ENCODE measurements at regions not wholly inside any gene's neighbourhood (a gene's known extent, or its start where the extent isn't known, plus 50 kb on each side); places are given as distances from the start of the nearest gene placed in this dataset.

DNA sequence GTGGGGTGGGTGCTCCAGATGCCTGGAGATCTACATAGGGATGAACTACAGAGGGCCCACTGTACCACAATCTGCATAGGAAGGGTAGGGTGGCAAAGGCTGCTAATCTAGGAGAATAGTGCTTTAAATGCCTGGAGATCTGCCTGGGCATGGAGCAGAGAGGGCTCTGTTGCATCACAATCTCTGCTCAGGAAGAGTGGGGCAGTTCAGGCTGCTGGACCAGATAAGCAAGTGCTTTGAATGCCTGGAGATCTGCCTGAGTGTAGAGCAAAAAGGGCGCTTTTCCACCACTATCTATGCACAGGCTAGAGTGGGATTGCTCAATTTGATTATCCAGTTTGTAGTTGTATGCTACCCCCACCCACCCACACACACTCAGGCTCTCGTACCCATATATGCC, 886.3 kb upstream of the SEL1L start:
- no peak for DNase-seq (ENCODE audit: low read depth, low spot score)
- no peak for TF ChIP-seq CTCF (IDR thresholded peaks at IDR 0.05; ENCODE audit: low read depth, low read length)
- Histone ChIP-seq H3K4me3 (ENCODE audit: low read depth, low read length) (no peak overlapping the region), H3K9me3 (ENCODE audit: control insufficient read depth, insufficient read depth, low read length) (peaks cover 13% of the 10 kb centered on the region; the same call in 1 of the 2 replicates), H3K27ac (ENCODE audit: low read depth, low read length) (no peak overlapping the region), H3K27me3 (ENCODE audit: control insufficient read depth, insufficient read depth, low read length) (no peaks in the 10 kb centered on the region)
- POLR2A ChIA-PET = no interaction called here
- CTCF ChIA-PET = no interaction called here

- POLR2A ChIA-PET = no interaction called here
- DNase-seq (ENCODE audit: low read depth, low spot score) = no peak
- TF ChIP-seq CTCF (IDR thresholded peaks at IDR 0.05; ENCODE audit: low read depth, low read length) = no peak
- Histone ChIP-seq H3K27ac (ENCODE audit: low read depth, low read length) (no peak overlapping the region), H3K9me3 (ENCODE audit: control insufficient read depth, insufficient read depth, low read length) (peaks cover 13% of the 10 kb centered on the region; the same call in 1 of the 2 replicates), H3K4me3 (ENCODE audit: low read depth, low read length) (no peak overlapping the region), H3K27me3 (ENCODE audit: control insufficient read depth, insufficient read depth, low read length) (no peaks in the 10 kb centered on the region)
- CTCF ChIA-PET = no interaction called here
Measured at GRCh38 chr14:82420871-82421270, 887.2 kb upstream of the SEL1L start.

- ChIA-PET CTCF (no interaction called here), POLR2A (no interaction called here)
- TF ChIP-seq CTCF (IDR thresholded peaks at IDR 0.05; ENCODE audit: low read depth, low read length) = no peak
- H3K27ac ChIP-seq (ENCODE audit: low read depth, low read length) = no peak overlapping the region
- peaks cover 13% of the 10 kb centered on the region; the same call in 1 of the 2 replicates for H3K9me3 ChIP-seq (ENCODE audit: control insufficient read depth, insufficient read depth, low read length)
- no peak for DNase-seq (ENCODE audit: low read depth, low spot score)
- H3K4me3 ChIP-seq (ENCODE audit: low read depth, low read length) = no peak overlapping the region
- no peaks in the 10 kb centered on the region for H3K27me3 ChIP-seq (ENCODE audit: control insufficient read depth, insufficient read depth, low read length)
Measured at GRCh38 chr14:82421286-82421685, 887.6 kb upstream of the SEL1L start.

DNA sequence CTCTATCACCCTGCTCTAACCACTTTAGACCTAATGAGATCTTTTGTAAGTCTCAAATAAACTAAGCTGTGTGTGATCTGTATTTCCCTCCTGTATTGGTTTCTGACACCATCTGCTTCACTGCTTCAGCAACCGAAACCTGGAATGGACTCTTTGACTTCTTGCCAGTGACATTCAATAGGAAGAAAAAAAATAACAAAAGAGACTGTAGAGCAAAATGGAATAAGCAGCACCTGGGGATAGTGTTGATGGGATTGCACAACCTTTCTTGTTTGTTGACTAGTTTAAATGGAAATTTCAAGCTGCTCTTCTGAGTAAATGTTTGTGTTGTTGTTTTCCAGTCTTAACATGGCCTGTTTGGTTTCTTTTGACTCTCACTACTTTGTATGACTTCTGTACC, 888.6 kb upstream of the SEL1L start:
- CTCF ChIA-PET = no interaction called here

GRCh38 chr14:82425261-82425660, 891.6 kb upstream of the SEL1L start:
- Histone ChIP-seq H3K4me3 (ENCODE audit: low read depth, low read length) (no peak overlapping the region), H3K27ac (ENCODE audit: low read depth, low read length) (no peak overlapping the region), H3K9me3 (ENCODE audit: control insufficient read depth, insufficient read depth, low read length) (peaks cover 13% of the 10 kb centered on the region; the same call in 1 of the 2 replicates), H3K27me3 (ENCODE audit: control insufficient read depth, insufficient read depth, low read length) (no peaks in the 10 kb centered on the region)
- no peak for TF ChIP-seq CTCF (IDR thresholded peaks at IDR 0.05; ENCODE audit: low read depth, low read length)
- ChIA-PET CTCF (no interaction called here), POLR2A (no interaction called here)
- DNase-seq (ENCODE audit: low read depth, low spot score) = no peak

More for the DNA sequence above, 888.6 kb upstream of the SEL1L start:
- TF ChIP-seq CTCF (IDR thresholded peaks at IDR 0.05; ENCODE audit: low read depth, low read length) = no peak
- Histone ChIP-seq H3K9me3 (ENCODE audit: control insufficient read depth, insufficient read depth, low read length) (peaks cover 13% of the 10 kb centered on the region; the same call in 1 of the 2 replicates), H3K27ac (ENCODE audit: low read depth, low read length) (no peak overlapping the region), H3K27me3 (ENCODE audit: control insufficient read depth, insufficient read depth, low read length) (no peaks in the 10 kb centered on the region), H3K4me3 (ENCODE audit: low read depth, low read length) (no peak overlapping the region)
- DNase-seq (ENCODE audit: low read depth, low spot score) = no peak
- POLR2A ChIA-PET = no interaction called here
